CD14-positive monocyte (primary cell): ENCODE measurements at regions not wholly inside any gene's neighbourhood (a gene's known extent, or its start where the extent isn't known, plus 50 kb on each side); places are given as distances from the start of the nearest gene placed in this dataset.

Experiments
- DNase-seq, 3 donors: peaks; one replicate each; pipeline ENCODE4 v3.0.0-alpha.2; 2011 to 2022
- H2AFZ ChIP-seq: 2 replicates; pipeline ENCODE4 v1.6.0; 2012; ENCODE audit warnings: mild to moderate bottlenecking, low read depth, low read length, inconsistent platforms; ENCODE audit not compliant: insufficient read depth, poor library complexity, severe bottlenecking
- H3K27ac ChIP-seq, 2 donors: 1 replicate in 1 of 2; 2 replicates in 1 of 2; pipeline ENCODE4 v1.5.1; 2012 to 2013; ENCODE audit warnings: low read length in 2 of 2, control low read depth in 1 of 2, inconsistent platforms in 1 of 2, low read depth in 1 of 2, mild to moderate bottlenecking in 1 of 2
- H3K27me3 ChIP-seq, 2 donors: one replicate each; pipeline versions ENCODE4 v1.6.0 to v1.6.1; 2011 to 2013; ENCODE audit warnings: low read length in 2 of 2; ENCODE audit not compliant: control insufficient read depth in 2 of 2, insufficient read depth in 2 of 2
- H3K36me3 ChIP-seq, 2 donors: replicated peaks in 1 of 2; 1 replicate in 1 of 2; 2 replicates in 1 of 2; pipeline versions ENCODE4 v1.5.1 to v1.6.1; 2012 to 2013; ENCODE audit warnings: low read length in 2 of 2, control low read depth in 1 of 2, inconsistent platforms in 1 of 2, mild to moderate bottlenecking in 1 of 2; ENCODE audit not compliant: insufficient read depth in 2 of 2, control insufficient read depth in 1 of 2
- H3K4me1 ChIP-seq, 2 donors: 1 replicate in 1 of 2; 2 replicates in 1 of 2; pipeline versions ENCODE4 v1.5.1 to v1.6.1; 2012 to 2013; ENCODE audit warnings: low read length in 2 of 2, control low read depth in 1 of 2, inconsistent platforms in 1 of 2, mild to moderate bottlenecking in 1 of 2, moderate library complexity in 1 of 2; ENCODE audit not compliant: insufficient read depth in 2 of 2, control insufficient read depth in 1 of 2
- H3K4me2 ChIP-seq: replicated peaks from 2 replicates; pipeline ENCODE3; 2012; ENCODE audit warnings: low read length, moderate library complexity, mild to moderate bottlenecking; ENCODE audit not compliant: poor library complexity, severe bottlenecking; ENCODE audit errors: extremely low read depth
- H3K4me3 ChIP-seq, 3 experiments: fragments of 200-600 bp in 1 of 3; sonication (generic) in 1 of 3; replicated peaks in 1 of 3; 1 replicate in 2 of 3; 2 replicates in 1 of 3; pipeline ENCODE4 v1.5.1; 2011 to 2013; ENCODE audit warnings: low read length in 3 of 3, mild to moderate bottlenecking in 3 of 3, control low read depth in 2 of 3, low read depth in 2 of 3, inconsistent platforms in 1 of 3, moderate library complexity in 1 of 3
- H3K79me2 ChIP-seq: 2 replicates; pipeline ENCODE4 v1.6.0; 2012; ENCODE audit warnings: mild to moderate bottlenecking, control low read depth, inconsistent platforms, low read length, moderate library complexity; ENCODE audit not compliant: insufficient read depth
- H3K9ac ChIP-seq: 2 replicates; pipeline ENCODE4 v1.6.0; 2017; ENCODE audit warnings: low read length, mild to moderate bottlenecking; ENCODE audit not compliant: insufficient read depth, poor library complexity, severe bottlenecking
- H3K9me3 ChIP-seq, 2 donors: replicated peaks in 1 of 2; 1 replicate in 1 of 2; 2 replicates in 1 of 2; pipeline versions ENCODE4 v1.5.1 to v1.6.1; 2012 to 2013; ENCODE audit warnings: low read length in 2 of 2, control low read depth in 1 of 2; ENCODE audit not compliant: control insufficient read depth in 1 of 2, insufficient read depth in 1 of 2
- H4K20me1 ChIP-seq: 2 replicates; pipeline ENCODE4 v1.6.0; 2012; ENCODE audit warnings: mild to moderate bottlenecking, low read length, control low read depth, moderate library complexity; ENCODE audit not compliant: insufficient read depth
- H3K27ac Mint-ChIP-seq, 7 donors: one replicate each; pipeline ENCODE4 v1.8.0; 2020; ENCODE audit warnings: mild to moderate bottlenecking in 7 of 7, mixed read lengths in 7 of 7, moderate library complexity in 6 of 7, inconsistent platforms in 2 of 7
- H3K27me3 Mint-ChIP-seq, 3 donors: one replicate each; pipeline ENCODE4 v1.8.0; 2021 to 2022; ENCODE audit warnings: low read depth in 3 of 3, mild to moderate bottlenecking in 3 of 3, mixed read lengths in 3 of 3, moderate library complexity in 3 of 3, inconsistent platforms in 1 of 3
- H3K36me3 Mint-ChIP-seq, 2 donors: one replicate each; pipeline ENCODE4 v1.8.0; 2020; ENCODE audit warnings: mixed read lengths in 2 of 2, inconsistent platforms in 1 of 2, mild to moderate bottlenecking in 1 of 2
- H3K4me1 Mint-ChIP-seq: one replicate; pipeline ENCODE4 v1.8.0; 2020; ENCODE audit warnings: mild to moderate bottlenecking, mixed read lengths
- H3K4me3 Mint-ChIP-seq, 2 donors: one replicate each; pipeline ENCODE4 v1.8.0; 2020; ENCODE audit warnings: mild to moderate bottlenecking in 2 of 2, mixed read lengths in 2 of 2, moderate library complexity in 1 of 2
- H3K9me3 Mint-ChIP-seq, 7 donors: one replicate each; pipeline ENCODE4 v1.8.0; 2020 to 2022; ENCODE audit warnings: mixed read lengths in 7 of 7, mild to moderate bottlenecking in 6 of 7, moderate library complexity in 6 of 7, inconsistent platforms in 2 of 7
- CTCF ChIP-seq: fragments of 200-600 bp; IDR thresholded peaks from one replicate; pipeline ENCODE4 v1.8.0; 2022; ENCODE audit warnings: antibody characterized with exemption, mild to moderate bottlenecking
- WGBS: methylation state at CpG from one replicate; pipeline ENCODE4 v1.1.5; 2013; ENCODE audit warnings: missing lambda C conversion rate; ENCODE audit not compliant: insufficient coverage; 5-methylcytosine and 5-hydroxymethylcytosine counted together
- intact Hi-C, 2 donors: fragments of 100-400 bp; cut with micrococcal nuclease; formaldehyde crosslinking; loops; one replicate each; pipeline versions ENCODE4 v1.15.0 to v1.15.1; 2023

GRCh38 chr9:109604781-109605180 lies 106.7 kb upstream of the PTPN3 start:
- no peaks in the 10 kb centered on the region for H3K36me3 ChIP-seq
- no CpG with 5 or more reads among the region's 1 CpG for WGBS
- no peaks in the 10 kb centered on the region for H3K4me1 ChIP-seq
- H4K20me1 ChIP-seq, result no peaks in the 10 kb centered on the region
- H3K79me2 ChIP-seq, result no peaks in the 10 kb centered on the region
- H3K27ac ChIP-seq, result no peak overlapping the region
- intact Hi-C loops, result no loop called here
- Mint-ChIP-seq H3K36me3 (no peaks in the 10 kb centered on the region), H3K4me1 (peaks cover 2% of the 10 kb centered on the region), H3K9me3 (peaks cover 0 to 5% (median 2%) of the 10 kb centered on the region in 7 donors), H3K27ac (no peak overlapping the region), H3K4me3 (no peak overlapping the region), H3K27me3 (peaks cover 2 to 7% (median 5%) of the 10 kb centered on the region in 3 donors)
- no peak for TF ChIP-seq CTCF
- no peak overlapping the region for H3K4me2 ChIP-seq
- DNase-seq, result no peak
- H2AFZ ChIP-seq, result no peak overlapping the region
- no peak overlapping the region for H3K4me3 ChIP-seq
- H3K9ac ChIP-seq, result no peak overlapping the region
- H3K9me3 ChIP-seq, result no peaks in the 10 kb centered on the region
- no peaks in the 10 kb centered on the region for H3K27me3 ChIP-seq

- intact Hi-C loops, result no loop called here
- H3K4me3 Mint-ChIP-seq, result no peak overlapping the region
- no peaks in the 10 kb centered on the region for H3K9me3 ChIP-seq
- no peak overlapping the region for H3K27ac ChIP-seq
- no peak for DNase-seq
- H2AFZ ChIP-seq, result no peak overlapping the region
- H3K4me2 ChIP-seq, result no peak overlapping the region
- H3K4me1 Mint-ChIP-seq, result no peaks in the 10 kb centered on the region
- H3K79me2 ChIP-seq, result no peaks in the 10 kb centered on the region
- H4K20me1 ChIP-seq, result no peaks in the 10 kb centered on the region
- H3K9ac ChIP-seq, result no peak overlapping the region
- H3K9me3 Mint-ChIP-seq, result peaks cover 0 to 8% (median 0%) of the 10 kb centered on the region in 7 donors
- WGBS, result no CpG with 5 or more reads among the region's 1 CpG
- TF ChIP-seq CTCF, result no peak
- H3K27ac Mint-ChIP-seq, result no peak overlapping the region
- H3K36me3 ChIP-seq, result no peaks in the 10 kb centered on the region
- H3K4me3 ChIP-seq, result no peak overlapping the region
- no peaks in the 10 kb centered on the region for H3K36me3 Mint-ChIP-seq
- H3K27me3 Mint-ChIP-seq, result peaks cover 2 to 7% (median 3%) of the 10 kb centered on the region in 3 donors
- H3K4me1 ChIP-seq, result no peaks in the 10 kb centered on the region
- H3K27me3 ChIP-seq, result no peaks in the 10 kb centered on the region
Measured at GRCh38 chr9:109609060-109609459, 111.0 kb upstream of the PTPN3 start.
